GM12891 (cell line): ENCODE measurements at regions not wholly inside any gene's neighbourhood (a gene's known extent, or its start where the extent isn't known, plus 50 kb on each side); places are given as distances from the start of the nearest gene placed in this dataset.

Source experiments
- DNase-seq: peaks from one replicate; pipeline ENCODE4 v3.0.0; 2011; ENCODE audit warnings: low spot score; ENCODE audit not compliant: insufficient read length
- FAIRE-seq: peaks from 2 replicates; lab custom pipeline; 2011; peaks lifted over from hg19 to GRCh38; lab: Jason Lieb, UNC
- PAX5 ChIP-seq: IDR thresholded peaks from 2 replicates; pipeline ENCODE4 v1.6.1; 2011; ENCODE audit warnings: low read length, moderate library complexity, mild to moderate bottlenecking; ENCODE audit not compliant: insufficient read depth, severe bottlenecking
- POLR2A ChIP-seq: IDR thresholded peaks from 2 replicates; pipeline ENCODE4 v1.6.1; 2011; ENCODE audit warnings: low read depth, low read length, control low read depth
- POLR2AphosphoS5 ChIP-seq: IDR thresholded peaks from 2 replicates; pipeline ENCODE4 v1.6.1; 2011; ENCODE audit warnings: low read depth, low read length, control low read depth
- POU2F2 ChIP-seq: IDR thresholded peaks from 2 replicates; pipeline ENCODE4 v1.6.1; 2011; ENCODE audit warnings: low read depth, mild to moderate bottlenecking, control low read depth, low read length, moderate library complexity
- SPI1 ChIP-seq: IDR thresholded peaks from 2 replicates; pipeline ENCODE4 v1.6.1; 2011; ENCODE audit warnings: low read depth, low read length, control low read depth
- TAF1 ChIP-seq: IDR thresholded peaks from 2 replicates; pipeline ENCODE4 v1.6.1; 2011; ENCODE audit warnings: low read depth, low read length, control low read depth

GRCh38 chr2:239876948-239877289 is 148.2 kb downstream of the NDUFA10 start:
- FAIRE-seq (no peak), DNase-seq (no peak)
- TF ChIP-seq POU2F2 (no peak), POLR2AphosphoS5 (no peak), PAX5 (no peak), TAF1 (no peak), POLR2A (no peak), SPI1 (no peak)

- no peak for FAIRE-seq
- TF ChIP-seq PAX5 (no peak), SPI1 (no peak), POU2F2 (no peak), TAF1 (no peak), POLR2A (no peak), POLR2AphosphoS5 (no peak)
- no peak for DNase-seq
Observed at GRCh38 chr2:239876271-239876947, 148.7 kb downstream of the NDUFA10 start.

DNA sequence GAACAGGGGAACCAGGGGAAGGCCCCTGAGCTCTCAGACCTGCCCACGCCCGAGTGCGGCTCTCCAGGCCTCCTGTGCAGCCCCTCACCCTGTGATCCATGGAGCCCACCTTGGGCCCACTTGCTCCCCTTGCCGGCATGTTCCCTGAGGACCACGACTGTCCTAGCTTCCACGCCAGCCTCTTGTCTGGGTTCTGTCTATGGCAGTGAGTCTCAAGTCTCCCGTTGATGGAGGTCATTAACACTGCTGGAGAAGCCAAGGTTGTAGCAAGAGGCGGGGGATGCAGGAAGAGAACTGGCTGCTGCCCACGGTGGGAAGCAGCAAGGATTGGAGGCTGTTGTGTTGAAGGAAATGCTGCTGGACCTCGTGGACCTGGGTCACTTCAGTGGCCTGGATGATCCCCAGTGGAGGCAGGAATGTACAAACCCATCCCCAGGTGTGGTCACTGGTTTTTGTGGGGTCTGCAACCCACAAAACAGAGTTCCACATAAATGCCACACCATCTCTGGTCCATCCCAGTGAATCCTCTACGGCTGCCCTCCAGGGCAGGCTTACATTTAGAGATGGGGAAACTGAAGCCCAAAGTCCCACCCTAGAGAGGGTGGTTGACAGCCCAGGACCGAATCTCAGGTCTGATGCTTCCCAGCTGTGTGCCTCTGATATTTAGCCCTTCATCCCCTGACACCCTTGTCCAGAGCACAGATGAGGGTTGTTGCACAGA is 150.3 kb downstream of the NDUFA10 start:
- no peak for TF ChIP-seq POLR2A
- TF ChIP-seq POLR2AphosphoS5 = no peak
- TF ChIP-seq POU2F2 = no peak
- TF ChIP-seq PAX5 = no peak
- no peak for TF ChIP-seq SPI1
- no peak for TF ChIP-seq TAF1
- FAIRE-seq (no peak), DNase-seq (no peak)

GRCh38 chr2:239873656-239874635 is 151.2 kb downstream of the NDUFA10 start:
- FAIRE-seq = no peak
- no peak for DNase-seq
- TF ChIP-seq TAF1 (no peak), SPI1 (no peak)

- FAIRE-seq = no peak
- no peak for DNase-seq
Observed at GRCh38 chr2:239871481-239872435, 153.4 kb downstream of the NDUFA10 start.

DNA sequence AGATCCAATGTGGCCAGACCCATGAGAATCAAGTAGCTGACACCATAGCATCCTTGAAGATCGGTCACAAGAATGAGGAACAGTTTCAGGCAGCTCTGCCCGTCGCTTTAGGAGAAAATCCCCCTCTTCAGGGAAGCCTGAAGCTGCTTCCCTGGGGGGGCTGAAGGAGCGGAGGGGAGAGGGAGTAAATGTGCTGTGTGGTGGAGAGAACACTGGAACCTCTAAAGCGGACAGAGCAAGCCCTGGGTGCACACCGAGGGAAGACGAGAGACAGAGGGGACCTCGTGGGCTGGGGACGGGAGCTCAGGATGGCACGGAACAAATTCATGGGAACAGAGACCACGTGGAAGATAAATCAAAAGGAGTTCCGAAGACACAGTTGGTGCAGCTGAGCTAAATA is 154.3 kb downstream of the NDUFA10 start:
- no peak for DNase-seq
- TF ChIP-seq POLR2AphosphoS5 = no peak
- no peak for FAIRE-seq

More at GRCh38 chr2:239871481-239872435, 153.4 kb downstream of the NDUFA10 start:
- TF ChIP-seq TAF1 (no peak), PAX5 (no peak), POLR2AphosphoS5 (no peak), POU2F2 (no peak), SPI1 (no peak), POLR2A (no peak)

DNA sequence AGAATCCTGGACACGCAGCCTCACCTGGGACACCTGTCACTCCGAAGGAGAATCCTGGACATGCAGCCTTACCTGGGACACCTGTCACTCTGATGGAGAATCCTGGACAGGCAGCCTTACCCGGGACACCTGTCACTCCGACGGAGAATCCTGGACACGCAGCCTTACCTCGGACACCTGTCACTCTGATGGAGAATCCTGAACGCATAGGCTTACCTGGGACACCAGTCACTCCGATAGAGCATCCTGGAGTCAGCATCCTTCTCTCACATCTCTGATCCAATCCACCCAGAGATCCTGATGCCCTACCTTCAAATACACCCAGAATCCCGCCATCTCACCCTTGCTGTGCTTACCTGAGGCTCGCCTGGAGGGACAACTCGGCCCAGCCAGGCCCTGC is 154.9 kb downstream of the NDUFA10 start:
- no peak for DNase-seq
- TF ChIP-seq TAF1 = no peak
- TF ChIP-seq POLR2AphosphoS5 = no peak
- no peak for TF ChIP-seq SPI1
- TF ChIP-seq POU2F2 = no peak
- no peak for TF ChIP-seq PAX5
- no peak for TF ChIP-seq POLR2A
- FAIRE-seq = no peak

DNA sequence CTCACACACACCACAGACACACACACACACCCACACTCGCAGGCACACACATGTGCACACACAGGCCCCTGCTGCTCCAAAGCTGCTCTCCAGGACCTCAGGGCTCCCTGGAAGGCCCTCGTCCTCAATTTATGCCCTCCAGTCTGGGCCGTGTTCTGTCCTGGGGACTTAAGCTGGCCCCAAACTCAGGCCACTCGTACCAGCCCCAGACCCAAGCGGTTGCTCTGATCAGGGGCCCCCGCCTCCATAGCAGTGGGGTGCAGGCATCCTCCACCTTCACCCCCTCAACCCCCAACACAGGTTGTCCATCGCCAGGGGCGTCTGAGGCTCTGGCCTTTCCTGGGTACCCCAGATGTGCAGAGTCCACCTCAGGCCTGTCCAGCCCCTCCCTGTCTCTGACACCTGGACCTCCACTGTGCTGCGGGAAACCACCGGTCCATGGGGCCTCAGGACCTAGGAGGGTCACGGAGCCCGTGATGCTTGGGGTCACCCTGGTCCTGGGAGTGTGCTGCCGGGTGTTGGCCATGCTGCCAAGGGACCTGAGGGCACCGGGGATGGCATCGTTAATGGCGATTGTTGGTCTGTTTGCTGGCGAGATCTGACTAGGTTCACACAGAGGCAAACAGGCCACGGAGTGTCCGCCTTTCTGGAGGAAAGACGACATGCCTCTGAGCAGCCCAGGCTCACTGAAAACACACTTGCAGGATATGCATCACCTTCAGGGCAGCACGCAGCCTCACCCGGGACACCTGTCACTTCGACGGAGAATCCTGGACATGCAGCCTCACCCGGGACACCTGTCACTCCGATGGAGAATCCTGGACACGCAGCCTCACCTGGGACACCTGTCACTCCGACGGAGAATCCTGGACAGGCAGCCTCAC is 155.6 kb downstream of the NDUFA10 start:
- FAIRE-seq (no peak), DNase-seq (no peak)
- TF ChIP-seq POU2F2 (no peak), POLR2AphosphoS5 (no peak), POLR2A (no peak), SPI1 (no peak), PAX5 (no peak), TAF1 (no peak)
